ENCODE measurements at regions not wholly inside any gene's neighbourhood (a gene's known extent, or its start where the extent isn't known, plus 50 kb on each side); places are given as distances from the start of the nearest gene placed in this dataset.
"Not testable (repeated sequence)": the region's sequence is repeated elsewhere in the genome, so short reads cannot be mapped to it uniquely, and the experiment has no call there.

DNA sequence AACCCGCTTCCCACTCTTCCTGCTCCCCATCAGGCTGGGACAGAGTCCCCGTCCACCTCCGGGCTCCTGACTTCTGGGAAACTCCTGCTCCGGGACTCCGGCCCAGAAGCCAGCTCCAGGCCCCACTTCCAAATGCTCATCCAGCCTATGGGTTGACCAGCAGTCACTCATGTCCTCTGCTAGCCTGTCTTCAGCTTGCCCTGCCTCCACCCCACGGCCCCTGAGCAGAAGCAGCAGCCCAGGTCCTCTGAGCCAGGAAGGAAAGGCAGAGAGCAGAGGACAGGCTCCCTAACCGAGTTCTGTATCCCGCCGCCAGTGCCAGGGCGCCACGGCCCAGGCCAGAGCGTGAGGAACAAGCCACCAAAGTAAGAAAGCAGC, 86.4 kb upstream of the ID2 start:
- intact Hi-C loops (cut with DNase I): no loop called here
- peak; percentile 22 for ATAC-seq
- DNase-seq (ENCODE audit: low spot score): no peak

DNA sequence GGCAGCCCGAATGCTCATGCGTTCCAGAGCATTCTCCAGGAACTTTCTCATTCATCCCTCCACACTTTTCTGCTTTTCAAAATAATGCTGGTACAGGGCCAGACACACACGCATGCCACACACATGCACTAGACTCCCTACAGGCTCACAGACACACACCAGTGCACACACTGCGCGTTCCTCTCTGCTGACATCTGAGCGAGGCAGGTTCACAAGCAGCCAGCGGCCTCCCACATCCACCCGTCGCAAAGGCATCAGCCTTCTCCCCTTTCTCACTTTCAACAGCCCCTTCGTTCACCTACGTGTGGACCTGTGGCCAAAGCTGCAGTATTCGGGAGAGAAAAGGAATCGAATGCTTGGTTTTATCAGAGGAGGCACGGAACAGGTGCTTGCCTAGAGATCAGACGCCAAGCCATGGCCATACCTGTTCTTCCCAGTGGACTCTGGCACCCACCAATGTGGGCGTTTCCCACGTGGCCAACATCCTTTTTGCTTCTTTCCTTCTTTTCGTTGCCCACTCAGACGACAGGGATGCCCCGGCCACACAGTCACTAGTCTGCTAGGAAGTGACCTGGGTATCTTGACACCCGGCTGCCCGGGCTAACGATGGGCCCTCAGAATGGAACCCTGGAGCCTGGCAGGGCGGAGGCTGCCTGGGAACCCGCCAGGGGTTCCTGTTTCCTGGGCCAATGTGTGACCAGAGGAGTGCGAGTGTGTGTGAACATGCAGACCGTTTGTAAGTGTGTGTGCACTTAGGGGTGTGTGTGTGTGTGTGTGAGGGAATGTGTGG, 85.8 kb upstream of the ID2 start:
- DNase-seq (ENCODE audit: low spot score) (no peak), ATAC-seq (no peak)
- intact Hi-C loops (cut with DNase I): no loop called here

DNA sequence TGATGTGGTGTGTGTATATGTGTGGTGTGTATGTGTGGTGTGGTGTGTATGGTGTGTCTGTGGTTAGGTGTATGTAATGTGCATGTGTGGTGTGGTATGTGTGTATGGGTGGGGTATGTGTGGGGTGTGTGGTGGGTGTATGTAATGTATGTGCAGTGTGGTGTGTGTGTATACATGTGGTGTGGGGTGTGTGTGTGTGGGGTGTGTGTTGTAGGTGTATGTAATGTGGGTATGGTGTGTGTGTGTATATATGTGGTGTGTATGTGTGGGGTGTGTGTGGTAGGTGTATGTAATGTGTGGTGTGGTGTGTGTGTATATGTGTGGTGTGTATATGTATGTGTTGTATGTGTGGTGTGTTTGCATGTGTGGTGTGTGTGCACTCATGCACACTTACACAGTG, 84.8 kb upstream of the ID2 start:
- intact Hi-C loops (cut with DNase I): no loop called here
- DNase-seq (ENCODE audit: low spot score): no peak
- ATAC-seq: no peak

DNA sequence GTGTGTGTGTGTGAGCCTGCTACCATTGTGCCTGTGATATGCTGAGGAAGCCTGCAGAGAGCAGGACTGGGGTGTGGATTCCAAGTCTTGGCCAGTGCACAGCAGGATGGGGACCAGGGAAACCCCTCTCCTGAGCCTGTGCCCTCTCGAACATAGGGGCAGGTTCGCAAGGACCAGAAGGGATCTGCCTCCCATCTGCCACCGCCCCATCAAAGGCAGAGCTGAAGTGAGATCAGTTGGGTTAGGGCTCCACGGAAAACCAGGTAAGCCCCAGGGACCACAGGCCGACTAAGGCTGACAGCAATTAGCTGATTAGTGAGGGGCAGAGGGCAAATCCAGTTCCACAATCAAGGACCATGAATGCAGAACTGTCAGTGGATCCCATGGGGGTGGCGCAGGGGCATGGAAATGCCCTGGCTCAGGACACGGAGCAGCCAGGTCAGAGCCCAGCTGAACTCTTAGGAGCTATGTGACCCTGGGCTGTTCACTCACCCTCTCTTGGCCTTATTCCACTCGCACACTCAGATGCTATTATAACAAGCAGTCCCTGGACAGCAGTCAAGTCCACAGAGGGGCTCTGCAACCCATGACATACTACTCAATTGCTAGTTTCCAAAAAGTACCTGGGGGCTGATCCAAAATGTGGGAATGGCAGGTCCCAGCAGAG, 84.2 kb upstream of the ID2 start:
- ATAC-seq (no peak), DNase-seq (ENCODE audit: low spot score) (no peak)
- intact Hi-C loops (cut with DNase I): no loop called here

DNA sequence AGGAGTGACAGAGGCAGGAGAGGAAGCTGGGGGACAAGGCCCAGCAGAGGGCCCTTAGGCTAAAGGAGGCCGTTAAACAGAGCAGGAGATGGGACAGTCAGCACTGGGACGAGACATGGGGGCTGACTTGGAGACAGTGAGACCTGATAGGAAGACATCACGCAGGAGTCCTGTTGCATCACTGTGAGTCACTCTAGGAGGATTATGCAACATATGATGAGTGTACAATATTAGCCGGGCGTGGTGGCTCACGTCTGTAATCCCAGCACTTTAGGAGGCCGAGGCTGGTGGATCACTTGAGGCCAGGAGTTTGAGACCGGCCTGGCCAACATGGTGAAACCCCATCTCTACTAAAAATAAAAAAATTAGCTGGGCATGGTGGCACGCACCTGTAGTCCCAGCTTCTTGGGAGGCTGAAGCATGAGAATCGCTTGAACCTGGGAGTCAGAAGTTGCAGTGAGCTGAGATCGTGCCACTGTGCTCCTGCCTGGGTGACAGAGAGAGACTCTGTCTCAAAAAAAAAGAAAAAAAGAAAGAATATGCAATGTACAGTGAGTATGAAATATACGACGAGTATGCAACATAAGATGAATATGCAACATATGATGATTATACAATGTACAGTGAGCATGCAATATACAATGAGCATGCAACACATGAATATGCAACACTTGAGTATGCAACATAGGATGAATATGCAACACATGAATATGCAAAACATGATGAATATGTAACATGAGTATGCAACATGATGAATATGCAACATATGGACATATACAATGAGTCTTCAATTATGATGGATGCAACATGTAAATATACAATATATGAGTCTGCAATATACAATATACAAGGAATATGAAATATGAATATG, 83.3 kb upstream of the ID2 start:
- peak; percentile 83 for ATAC-seq
- no peak for DNase-seq (ENCODE audit: low spot score)
- intact Hi-C loops (cut with DNase I): no loop called here

DNA sequence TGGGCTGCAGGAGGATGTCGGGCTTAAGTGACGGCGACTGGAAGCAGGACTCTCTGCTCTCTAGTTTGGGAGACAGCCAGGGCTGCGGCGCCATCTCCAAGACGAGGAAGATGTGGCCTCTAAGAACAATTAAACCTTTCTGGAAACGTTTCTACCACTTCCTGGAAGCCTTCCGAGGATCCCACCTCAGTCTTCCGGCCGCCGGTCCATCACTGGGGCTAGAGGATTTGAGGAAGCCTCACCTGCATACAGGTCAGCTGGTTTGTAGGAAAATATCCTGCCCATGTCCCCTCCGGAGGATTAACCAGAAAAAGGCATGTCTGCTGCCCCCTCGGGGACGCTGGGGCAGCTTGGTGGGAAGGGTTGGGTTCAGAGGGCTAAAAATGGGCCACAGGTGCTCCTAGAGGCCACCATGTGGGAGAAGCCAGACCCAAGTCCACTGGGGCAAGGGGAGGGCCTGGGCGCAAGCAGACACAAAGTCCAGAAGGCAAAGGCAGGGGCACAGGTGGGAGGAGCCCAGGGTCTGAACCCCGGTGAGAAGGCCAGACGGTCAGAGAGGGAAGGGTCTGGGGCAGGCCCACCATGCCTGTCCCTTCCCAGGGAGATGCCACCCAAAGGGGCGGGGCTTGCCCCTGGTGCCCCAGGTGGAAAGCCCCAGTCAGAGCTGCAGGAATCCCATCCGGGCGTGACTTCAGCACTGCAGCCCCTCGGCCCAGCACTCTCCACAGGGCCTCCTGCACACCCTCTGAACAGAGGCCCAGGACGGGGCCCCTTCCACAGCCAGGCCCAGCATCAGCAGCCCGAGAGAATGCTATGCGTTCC, 82.2 kb upstream of the ID2 start:
- ATAC-seq (no peak), DNase-seq (ENCODE audit: low spot score) (no peak)
- intact Hi-C loops (cut with DNase I): no loop called here

DNA sequence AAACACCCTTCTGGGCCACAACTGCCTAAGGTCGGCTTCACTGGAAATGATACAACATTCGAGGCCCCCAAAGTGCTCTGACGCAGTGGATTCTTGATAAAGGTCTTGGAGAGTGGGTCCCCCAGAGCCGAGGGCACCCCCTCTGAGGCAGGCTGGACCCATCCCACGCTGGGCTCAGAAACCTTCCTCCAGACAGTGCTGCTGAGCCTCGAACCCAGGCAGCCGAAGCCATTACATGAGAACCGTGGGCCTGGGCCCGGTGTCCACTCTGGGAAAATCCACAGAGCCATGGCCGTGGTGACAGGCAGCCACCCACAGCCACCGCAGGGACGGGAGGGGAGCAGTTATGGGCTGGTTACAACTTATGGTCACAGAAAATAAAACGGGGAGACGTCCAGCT, 81.4 kb upstream of the ID2 start:
- intact Hi-C loops (cut with DNase I): no loop called here
- ATAC-seq (no peak), DNase-seq (ENCODE audit: low spot score) (no peak)

DNA sequence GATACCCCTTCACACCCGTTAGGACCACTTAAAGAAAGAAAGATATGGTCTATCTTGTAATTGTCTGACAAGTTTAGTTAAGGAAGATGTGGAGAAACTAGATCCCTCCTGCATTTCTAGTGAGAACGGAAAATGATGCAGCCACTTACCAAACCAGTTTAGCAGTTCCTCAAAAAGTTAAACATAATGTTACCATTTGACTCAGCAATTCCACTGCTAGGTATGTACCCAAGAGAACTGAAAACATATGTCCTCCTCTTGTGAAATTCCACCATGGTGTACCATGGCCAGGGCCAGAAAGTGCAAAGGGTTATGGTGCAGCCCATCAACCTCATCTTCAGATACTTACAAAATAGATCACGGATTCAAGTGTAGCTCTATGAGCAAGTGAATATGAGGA, 79.0 kb upstream of the ID2 start:
- no peak for ATAC-seq
- intact Hi-C loops (cut with DNase I): no loop called here
- DNase-seq (ENCODE audit: low spot score): no peak

DNA sequence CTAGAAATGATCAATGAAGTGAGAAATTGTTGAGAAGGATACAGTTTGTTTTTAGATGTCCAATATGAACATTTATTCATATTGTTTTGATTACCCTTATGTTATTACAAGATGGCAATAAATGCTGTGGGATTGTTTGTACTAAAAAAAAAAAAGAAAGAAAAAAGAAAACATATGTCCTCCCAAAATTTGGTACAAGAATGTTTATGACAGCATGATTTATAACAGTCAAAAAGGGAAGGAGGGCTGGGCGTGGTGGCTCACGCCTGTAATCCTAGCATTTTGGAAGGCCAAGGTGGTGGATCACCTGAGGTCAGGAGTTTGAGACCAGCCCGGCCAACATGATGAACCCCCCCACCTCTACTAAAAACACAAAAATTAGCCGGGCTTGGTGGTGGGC, 78.5 kb upstream of the ID2 start:
- DNase-seq (ENCODE audit: low spot score); ATAC-seq; intact Hi-C loops (cut with DNase I): not testable (repeated sequence)

DNA sequence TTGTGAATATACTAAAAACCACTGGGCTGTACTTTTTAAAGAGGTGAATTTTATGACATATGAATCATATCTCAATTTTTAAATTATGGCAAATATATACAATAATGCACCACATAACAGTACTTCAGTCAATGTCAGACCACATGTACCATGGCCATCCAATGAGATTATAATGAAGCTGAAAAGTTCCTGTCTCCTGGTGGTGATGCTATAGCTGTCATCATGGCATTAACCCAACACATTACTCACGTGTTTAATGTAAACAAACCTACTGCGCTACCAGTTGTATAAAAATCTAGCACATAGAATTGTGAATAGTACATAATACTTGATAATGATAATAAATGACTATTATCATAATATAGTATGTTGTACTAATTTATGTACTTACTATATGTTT, 77.6 kb upstream of the ID2 start:
- no peak for DNase-seq (ENCODE audit: low spot score)
- no peak for ATAC-seq
- intact Hi-C loops (cut with DNase I): no loop called here

DNA sequence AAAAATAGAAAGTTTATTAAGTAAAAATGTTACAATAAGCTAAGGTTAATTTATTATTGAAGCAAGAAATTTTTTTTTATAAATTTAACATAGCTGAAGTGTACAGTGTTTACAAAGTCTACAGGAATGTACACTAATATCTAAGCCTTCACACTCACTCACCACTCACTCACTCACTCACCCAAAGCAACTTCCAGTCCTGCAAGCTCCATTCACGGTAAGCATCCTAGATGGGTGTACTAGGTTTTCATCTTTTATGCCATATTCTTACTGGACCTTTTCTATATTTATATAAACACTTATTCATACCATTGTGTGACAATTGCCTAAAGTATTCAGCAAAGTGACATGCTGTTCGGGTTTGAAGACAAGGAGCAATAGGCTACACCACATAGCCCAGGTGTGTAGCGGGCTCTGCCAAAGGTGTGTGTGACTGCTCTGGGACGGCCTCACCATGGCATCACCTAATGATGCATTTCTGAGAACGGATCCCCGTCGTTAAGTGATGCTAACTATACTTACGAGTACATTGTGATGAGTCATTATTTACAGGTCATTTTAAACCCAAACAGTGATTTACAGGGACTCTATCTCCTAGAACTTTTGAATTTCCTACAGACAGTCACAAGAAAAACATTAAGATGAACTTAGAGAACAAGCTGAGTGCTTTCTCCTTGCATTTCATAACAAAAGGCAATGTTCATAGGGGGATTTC, 76.3 kb upstream of the ID2 start:
- intact Hi-C loops (cut with DNase I): no loop called here
- ATAC-seq (no peak), DNase-seq (ENCODE audit: low spot score) (no peak)

DNA sequence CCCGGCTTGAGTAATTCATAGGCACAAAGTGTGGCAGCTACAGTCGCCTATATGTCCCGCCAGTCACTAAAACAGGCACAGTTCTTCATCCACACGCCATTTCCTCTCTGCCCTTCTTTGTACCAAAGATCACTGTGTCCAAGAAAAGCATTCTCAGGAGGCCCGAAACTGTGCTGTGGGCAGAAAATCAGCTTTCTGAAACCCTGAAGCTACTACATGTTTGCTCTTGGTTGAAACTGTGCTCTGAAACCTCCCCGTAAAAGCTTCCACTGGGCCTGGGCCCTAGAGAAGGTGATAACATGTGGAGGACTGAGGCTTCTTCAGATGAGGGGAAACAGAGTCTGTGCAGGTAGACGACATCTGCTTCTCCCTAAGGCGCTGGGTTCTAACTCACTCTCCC, 75.6 kb upstream of the ID2 start:
- intact Hi-C loops (cut with DNase I): no loop called here
- ATAC-seq: no peak
- DNase-seq (ENCODE audit: low spot score): no peak

DNA sequence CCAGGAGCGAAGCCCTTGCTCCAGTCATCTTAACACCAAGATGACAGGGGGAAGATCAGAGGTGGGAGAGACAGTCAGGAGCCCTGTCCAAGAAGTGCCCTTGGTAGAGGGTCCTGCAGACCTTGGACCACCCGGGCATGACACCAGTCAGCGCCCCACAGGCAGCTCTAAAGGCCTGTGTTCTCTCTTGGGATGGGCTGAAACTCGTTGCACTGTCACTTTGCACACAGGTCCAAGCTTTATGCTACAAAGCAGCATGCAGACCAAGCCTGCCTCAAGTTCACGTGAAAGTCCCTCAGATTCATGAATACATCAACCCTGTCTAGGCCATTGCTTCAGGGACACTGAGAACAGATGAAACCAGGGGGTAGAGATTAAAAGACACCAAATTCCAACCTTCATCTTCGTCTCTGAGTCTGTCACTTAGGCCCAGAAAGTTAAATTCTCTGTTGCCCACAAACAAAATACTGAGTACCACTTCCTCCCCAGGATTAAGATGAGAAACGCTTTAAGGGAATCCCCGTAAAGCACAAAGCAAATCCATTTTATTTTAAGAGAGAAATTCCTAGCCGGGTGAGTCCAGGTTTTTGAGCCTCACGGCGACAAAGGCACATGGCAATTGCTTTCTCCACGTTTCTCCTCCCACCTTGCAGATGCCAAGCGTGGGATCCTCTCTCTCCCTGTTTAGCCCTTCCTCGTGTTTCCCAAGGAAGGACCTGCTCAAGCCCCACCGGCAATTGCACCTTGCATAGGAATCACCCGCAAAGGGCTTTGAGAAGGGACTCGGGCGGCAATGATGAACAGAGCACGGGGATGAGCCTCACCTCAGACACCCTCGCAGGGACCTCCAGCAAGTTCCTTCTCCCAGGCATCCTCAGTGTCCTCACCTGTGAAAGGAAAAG, 75.0 kb upstream of the ID2 start:
- DNase-seq (ENCODE audit: low spot score) (no peak), ATAC-seq (no peak)
- intact Hi-C loops (cut with DNase I): no loop called here

DNA sequence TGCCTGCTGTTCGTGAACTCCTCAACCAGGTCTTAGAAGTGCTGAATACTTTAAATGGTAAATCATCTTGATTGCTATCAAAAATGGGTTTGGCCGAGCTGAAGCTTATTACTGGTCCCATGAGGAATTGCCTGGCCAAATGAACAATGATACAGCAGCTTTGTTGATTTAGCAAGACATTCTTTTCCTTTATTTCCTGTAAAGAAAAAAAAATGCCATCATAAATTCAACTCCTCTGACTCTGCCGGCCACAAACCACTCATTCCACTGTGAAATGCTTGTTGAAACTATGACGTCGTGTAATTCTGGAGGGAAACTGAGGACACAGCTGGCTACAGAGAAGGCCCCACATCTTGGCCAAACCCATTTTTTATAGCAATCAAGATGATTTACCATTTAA, 74.2 kb upstream of the ID2 start:
- no peak for ATAC-seq

DNA sequence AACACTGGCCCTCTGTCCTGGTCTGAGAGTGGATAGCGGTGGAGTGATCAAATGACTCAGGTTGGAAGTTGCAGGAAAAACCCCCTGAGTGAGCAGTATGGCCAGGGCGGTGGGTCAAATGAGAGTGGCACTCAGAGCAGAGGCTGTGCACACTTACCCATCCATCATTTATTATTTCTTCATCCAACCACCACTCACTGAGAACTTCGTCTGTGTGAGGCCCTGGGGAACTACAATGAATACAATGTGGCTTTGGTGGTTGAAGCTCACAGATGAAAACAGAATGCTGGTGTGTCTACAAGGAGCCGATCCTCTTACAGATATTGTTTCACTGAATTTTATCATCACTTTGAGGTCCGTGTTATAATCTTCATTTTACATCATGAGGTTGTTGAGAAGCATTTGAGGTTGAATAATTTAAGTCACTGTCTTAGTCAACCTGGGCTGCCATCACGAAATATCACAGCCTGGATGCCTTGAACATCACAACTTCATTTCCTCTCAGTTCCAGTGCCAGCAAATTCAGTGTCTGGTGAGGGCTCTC, 73.4 kb upstream of the ID2 start:
- intact Hi-C loops (cut with DNase I): no loop called here
- no peak for DNase-seq (ENCODE audit: low spot score)
- ATAC-seq: no peak

More for the DNA sequence above, 74.2 kb upstream of the ID2 start:
- intact Hi-C loops (cut with DNase I): no loop called here
- no peak for DNase-seq (ENCODE audit: low spot score)

DNA sequence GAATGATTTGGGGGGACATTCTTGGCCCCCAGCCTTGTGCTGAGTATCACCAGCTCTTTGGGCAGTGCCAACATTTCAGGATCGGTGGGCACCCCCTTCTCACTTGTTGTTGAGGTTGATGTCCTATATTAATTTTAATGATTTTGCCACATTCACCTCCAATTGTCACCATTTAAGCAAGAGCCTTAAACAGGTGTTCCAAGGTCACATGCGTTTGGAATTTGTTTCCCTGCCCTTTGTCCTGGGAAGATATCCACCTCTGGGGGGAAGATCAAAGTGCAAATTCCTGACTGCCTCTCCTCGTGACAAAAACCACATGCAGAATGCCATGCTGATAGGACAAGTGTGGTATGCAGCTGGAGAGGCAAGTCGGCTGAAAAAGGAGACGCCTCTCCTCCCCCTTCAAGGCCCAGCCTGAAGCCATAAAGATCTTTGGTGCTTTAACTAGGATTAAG, 72.5 kb upstream of the ID2 start:
- DNase-seq (ENCODE audit: low spot score): no peak
- intact Hi-C loops (cut with DNase I): no loop called here
- no peak for ATAC-seq

DNA sequence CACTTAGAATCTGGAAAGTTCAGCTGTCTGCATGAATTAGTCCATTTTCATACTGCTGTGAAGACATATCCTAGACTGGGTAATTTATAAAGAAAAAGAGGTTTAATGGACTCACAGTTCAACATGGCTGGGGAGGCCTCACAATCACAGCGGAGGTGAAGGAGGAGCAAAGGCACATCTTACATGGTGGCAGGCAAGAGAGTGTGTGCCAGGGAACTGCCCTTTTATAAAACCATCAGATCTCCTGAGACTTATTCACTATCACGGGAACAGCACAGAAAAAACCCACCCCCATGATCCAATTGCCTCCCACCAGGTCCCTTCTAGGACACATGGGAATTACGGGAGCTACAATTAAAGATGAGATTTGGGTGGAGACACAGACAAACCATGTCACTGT, 71.1 kb upstream of the ID2 start:
- DNase-seq (ENCODE audit: low spot score); intact Hi-C loops (cut with DNase I); ATAC-seq: not testable (repeated sequence)
